SK-N-SH (cell line): ENCODE measurements at regions not wholly inside any gene's neighbourhood (a gene's known extent, or its start where the extent isn't known, plus 50 kb on each side); places are given as distances from the start of the nearest gene placed in this dataset.

Experiments used
- CTCF ChIA-PET: fragments of 300-600, 350-600 bp; formaldehyde crosslinking; extraction: SDS; loops from one replicate; lab custom pipeline; 2021; lab: Yijun Ruan, JAX
- POLR2A ChIA-PET: fragments of 350-600 bp; sonication (Branson Sonifier 250); formaldehyde crosslinking; extraction: SDS; loops from one replicate; lab custom pipeline; 2020; ENCODE audit warnings: antibody characterized with exemption, inconsistent platforms; lab: Yijun Ruan, JAX
- DNase-seq: peaks from one replicate; pipeline ENCODE4 v3.0.0; 2012
- H2AFZ ChIP-seq: fragments of 200-600 bp; sonication (generic); 2 replicates; pipeline ENCODE4 v1.8.1; 2016; ENCODE audit warnings: antibody characterized with exemption, mild to moderate bottlenecking, low read depth
- H3F3A ChIP-seq: fragments of 200-600 bp; sonication (generic); replicated peaks from 2 replicates; pipeline ENCODE3; 2016; ENCODE audit warnings: antibody characterized with exemption, mild to moderate bottlenecking; ENCODE audit not compliant: insufficient read depth
- H3K27ac ChIP-seq, 2 experiments: fragments of 200-500 bp in 1 of 2; fragments of 200-600 bp in 1 of 2; sonication (Bioruptor generic) in 1 of 2; sonication (generic), shearing (Covaris generic) in 1 of 2; 2 replicates each; pipeline versions ENCODE4 v1.5.1 to v1.6.1; 2014 to 2016; ENCODE audit warnings: low read depth in 2 of 2, inconsistent platforms in 1 of 2, low read length in 1 of 2, mild to moderate bottlenecking in 1 of 2, mixed read lengths in 1 of 2
- H3K27me3 ChIP-seq: fragments of 200-600 bp; sonication (generic), shearing (Covaris generic); 2 replicates; pipeline ENCODE4 v1.6.1; 2016; ENCODE audit warnings: mixed run types; ENCODE audit not compliant: insufficient read depth
- H3K36me3 ChIP-seq, 2 experiments: fragments of 200-500 bp in 1 of 2; fragments of 200-600 bp in 1 of 2; sonication (Bioruptor generic) in 1 of 2; sonication (generic) in 1 of 2; replicated peaks in 1 of 2; 2 replicates each; pipeline versions ENCODE3 to v1.5.1; 2014 to 2016; ENCODE audit warnings: low read length in 1 of 2, mild to moderate bottlenecking in 1 of 2; ENCODE audit not compliant: insufficient read depth in 2 of 2, control insufficient read depth in 1 of 2
- H3K4me1 ChIP-seq, 2 experiments: fragments of 200-500 bp in 1 of 2; fragments of 200-600 bp in 1 of 2; sonication (Bioruptor generic) in 1 of 2; sonication (generic), shearing (Covaris generic) in 1 of 2; 2 replicates each; pipeline versions ENCODE4 v1.5.1 to v1.6.1; 2014 to 2016; ENCODE audit warnings: low read depth in 1 of 2, low read length in 1 of 2, mixed run types in 1 of 2; ENCODE audit not compliant: insufficient read depth in 2 of 2, control insufficient read depth in 1 of 2
- H3K4me2 ChIP-seq: fragments of 200-600 bp; sonication (generic), shearing (Covaris generic); 2 replicates; pipeline ENCODE4 v1.6.1; 2017; ENCODE audit warnings: mixed run types
- H3K4me3 ChIP-seq, 2 experiments: fragments of 200-500 bp in 1 of 2; fragments of 200-600 bp in 1 of 2; sonication (Bioruptor generic) in 1 of 2; sonication (generic), shearing (Covaris generic) in 1 of 2; 2 replicates each; pipeline versions ENCODE4 v1.5.1 to v1.8.1; 2014 to 2016; ENCODE audit warnings: low read depth in 2 of 2, inconsistent platforms in 1 of 2, low read length in 1 of 2, mild to moderate bottlenecking in 1 of 2, mixed read lengths in 1 of 2, moderate library complexity in 1 of 2
- H3K79me2 ChIP-seq: fragments of 200-600 bp; sonication (generic); 2 replicates; pipeline ENCODE4 v1.8.1; 2017; ENCODE audit warnings: mild to moderate bottlenecking; ENCODE audit not compliant: insufficient read depth
- H3K9ac ChIP-seq: fragments of 200-600 bp; sonication (generic); 2 replicates; pipeline ENCODE4 v1.6.1; 2017; ENCODE audit warnings: mixed run types
- H3K9me2 ChIP-seq: fragments of 200-600 bp; sonication (generic); 2 replicates; pipeline ENCODE4 v1.6.1; 2017; ENCODE audit warnings: mixed run types
- H3K9me3 ChIP-seq: fragments of 200-600 bp; sonication (generic); 2 replicates; pipeline ENCODE4 v1.6.1; 2017; ENCODE audit warnings: mixed run types, mild to moderate bottlenecking, moderate library complexity
- H4K20me1 ChIP-seq: fragments of 200-600 bp; sonication (generic); 2 replicates; pipeline ENCODE4 v1.6.1; 2017; ENCODE audit warnings: mild to moderate bottlenecking, mixed run types; ENCODE audit not compliant: insufficient read depth
- CHD2 ChIP-seq: fragments of 150-350 bp; IDR thresholded peaks from 2 replicates; pipeline ENCODE4 v1.6.1; 2018; ENCODE audit warnings: low read length; ENCODE audit not compliant: partially characterized antibody
- ELF1 ChIP-seq: IDR thresholded peaks from 2 replicates; pipeline ENCODE4 v1.4.0; 2012
- EP300 ChIP-seq, 2 experiments: IDR thresholded peaks; 2 replicates each; pipeline versions ENCODE4 v1.4.0 to v1.6.1; 2012; ENCODE audit warnings: borderline replicate concordance in 1 of 2, low read depth in 1 of 2, low read length in 1 of 2
- EZH2phosphoT487 ChIP-seq: fragments of 200-600 bp; sonication (generic); IDR thresholded peaks from 2 replicates; pipeline ENCODE4 v1.6.1; 2017; ENCODE audit warnings: low read depth, mixed run types, mild to moderate bottlenecking, antibody characterized with exemption, moderate library complexity, borderline replicate concordance
- FOXJ3 ChIP-seq: sonication (generic); formaldehyde crosslinking; IDR thresholded peaks from 2 replicates; pipeline ENCODE4 v1.5.1; 2020; ENCODE audit warnings: mild to moderate bottlenecking, missing genetic modification reagents
- GABPA ChIP-seq: IDR thresholded peaks from 2 replicates; pipeline ENCODE4 v1.4.0; 2012; ENCODE audit warnings: low read depth, mild to moderate bottlenecking
- GATA2 ChIP-seq: sonication (generic); formaldehyde crosslinking; IDR thresholded peaks from 2 replicates; pipeline ENCODE4 v1.5.0; 2020; ENCODE audit warnings: mild to moderate bottlenecking, missing genetic modification reagents
- IRF3 ChIP-seq: fragments of 150-350 bp; IDR thresholded peaks from 2 replicates; pipeline ENCODE4 v1.6.1; 2016; ENCODE audit warnings: mild to moderate bottlenecking, low read depth, low read length
- JUND ChIP-seq: IDR thresholded peaks from 2 replicates; pipeline ENCODE4 v1.4.0; 2012
- MAX ChIP-seq: IDR thresholded peaks from 2 replicates; pipeline ENCODE4 v1.4.0; 2012; ENCODE audit warnings: low read depth
- MEF2A ChIP-seq: IDR thresholded peaks from 2 replicates; pipeline ENCODE4 v1.4.0; 2012; ENCODE audit warnings: low read depth, borderline replicate concordance
- MXI1 ChIP-seq: IDR thresholded peaks from 2 replicates; pipeline ENCODE4 v1.6.1; 2012; ENCODE audit warnings: mild to moderate bottlenecking, low read depth, low read length, improper control_type of control experiment
- POLR2AphosphoS5 ChIP-seq: IDR thresholded peaks from 2 replicates; pipeline ENCODE4 v1.6.1; 2012; ENCODE audit warnings: low read depth, low read length
- RAD21 ChIP-seq: IDR thresholded peaks from 2 replicates; pipeline ENCODE4 v1.6.1; 2012; ENCODE audit warnings: mild to moderate bottlenecking, low read length
- RCOR1 ChIP-seq: fragments of 150-350 bp; IDR thresholded peaks from 2 replicates; pipeline ENCODE4 v1.6.1; 2017; ENCODE audit warnings: antibody characterized with exemption, low read length
- SIN3A ChIP-seq: IDR thresholded peaks from 2 replicates; pipeline ENCODE4 v1.6.1; 2012; ENCODE audit warnings: low read depth, mild to moderate bottlenecking, low read length, moderate library complexity, borderline replicate concordance
- TAF1 ChIP-seq: IDR thresholded peaks from 2 replicates; pipeline ENCODE4 v1.6.1; 2012; ENCODE audit warnings: low read depth, mild to moderate bottlenecking, low read length, moderate library complexity, borderline replicate concordance
- TEAD4 ChIP-seq: IDR thresholded peaks from 2 replicates; pipeline ENCODE4 v1.4.0; 2012; ENCODE audit warnings: mild to moderate bottlenecking, borderline replicate concordance; ENCODE audit not compliant: insufficient read depth
- YY1 ChIP-seq: IDR thresholded peaks from 2 replicates; pipeline ENCODE4 v1.4.0; 2012; ENCODE audit warnings: low read depth, mild to moderate bottlenecking
- ZBTB33 ChIP-seq: IDR thresholded peaks from 2 replicates; pipeline ENCODE4 v1.4.0; 2012; ENCODE audit warnings: low read depth, borderline replicate concordance
- WGBS: methylation state at CpG from one replicate; pipeline ENCODE4 v1.1.6; 2017; ENCODE audit warnings: low lambda C conversion rate; 5-methylcytosine and 5-hydroxymethylcytosine counted together
- TF ChIP-seq, protein P1 (sequence below): fragments of 200-600 bp; sonication (generic); IDR thresholded peaks from 2 replicates; pipeline ENCODE4 v1.6.1; 2017; ENCODE audit warnings: antibody characterized with exemption, mild to moderate bottlenecking, moderate library complexity

DNA sequence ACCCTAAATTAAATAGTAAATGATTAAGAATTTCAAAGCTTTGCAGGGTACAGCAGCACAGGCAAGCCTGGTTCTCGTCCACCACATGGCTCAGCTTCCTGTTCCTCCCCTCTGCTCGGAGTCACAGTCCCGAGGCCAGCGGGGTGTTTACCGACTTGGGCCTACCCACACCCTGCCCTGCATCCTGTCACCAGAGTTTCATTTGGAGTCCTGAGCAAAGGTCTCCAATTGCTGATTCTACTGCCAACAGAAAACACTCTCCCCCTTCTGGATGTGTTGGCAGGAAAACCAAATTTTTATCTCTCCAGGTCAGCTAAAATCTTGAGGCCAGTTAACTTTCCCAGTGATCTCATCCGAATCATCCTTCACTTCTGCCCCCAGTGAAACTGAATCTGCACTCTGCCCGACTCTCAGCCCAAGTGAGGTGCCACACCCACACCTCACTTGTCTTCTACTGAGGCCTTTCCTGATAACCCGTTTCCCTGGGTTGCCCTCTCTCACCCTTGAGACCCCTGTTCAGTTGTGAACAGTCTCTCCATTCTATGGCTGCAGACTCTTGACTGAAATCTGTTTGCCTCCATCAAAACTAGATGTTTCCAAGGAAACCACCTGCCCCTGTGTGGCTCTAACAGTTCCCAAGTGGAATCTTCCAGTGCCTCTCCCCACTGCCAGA is 71.2 kb downstream of the VCPKMT start (continued):
- TF ChIP-seq POLR2AphosphoS5 (peak; percentile 46; the same call in 1 of the 2 replicates), ZBTB33 (no peak; the same call in 1 of the 2 replicates), SIN3A (peak; percentile 84; the same call in 1 of the 2 replicates), GATA2 (CRISPR knock-in tag) (no peak), IRF3 (no peak), RAD21 (no peak), EP300 (IDR thresholded peaks at IDR 0.05; ENCODE audit: borderline replicate concordance in 1 of 2, low read depth in 1 of 2, low read length in 1 of 2) (peak in 1 of 2 experiments; percentile 76; a peak in 2 of 4 replicates), MAX (peak; percentile 97), TEAD4 (0 out of 2 replicates have a peak, but pooled peaks have one; percentile 8), JUND (no peak; the same call in 1 of the 2 replicates), ELF1 (no peak), MEF2A (no peak; the same call in 1 of the 2 replicates), MXI1 (no peak), RCOR1 (no peak), TAF1 (peak; percentile 55; the same call in 1 of the 2 replicates)

- ChIA-PET CTCF (interaction anchor here (0.8 to 1.2 kb wide), 2 partner anchors 22 to 45 kb away, joined by 3 to 5 read pairs; no protein-coding TSS in a partner anchor), POLR2A (no interaction called here)
- Histone ChIP-seq H3K9me3 (no peaks in the 10 kb centered on the region), H3K4me3 (no peak overlapping the region), H2AFZ (peak overlapping the region; percentile 50; the same call in 1 of the 2 replicates), H3K36me3 (no peaks in the 10 kb centered on the region), H3K4me1 (peaks cover 4 to 15% of the 10 kb centered on the region in 2 experiments; a peak in 3 of 4 replicates), H3K9me2 (no peaks in the 10 kb centered on the region), H4K20me1 (no peaks in the 10 kb centered on the region), H3K27me3 (no peaks in the 10 kb centered on the region), H3K9ac (no peak overlapping the region), H3K79me2 (no peaks in the 10 kb centered on the region), H3F3A (peaks cover 17% of the 10 kb centered on the region), H3K27ac (peak overlapping the region; percentile 71 to 81; a peak in 2 of 4 replicates), H3K4me2 (no peak overlapping the region)
- TF ChIP-seq EZH2phosphoT487 (no peak), ELF1 (no peak), MAX (no peak), YY1 (no peak), IRF3 (no peak), CHD2 (no peak), TEAD4 (no peak), FOXJ3 (CRISPR knock-in tag) (no peak), GABPA (no peak)
- TF ChIP-seq, protein P1, sequence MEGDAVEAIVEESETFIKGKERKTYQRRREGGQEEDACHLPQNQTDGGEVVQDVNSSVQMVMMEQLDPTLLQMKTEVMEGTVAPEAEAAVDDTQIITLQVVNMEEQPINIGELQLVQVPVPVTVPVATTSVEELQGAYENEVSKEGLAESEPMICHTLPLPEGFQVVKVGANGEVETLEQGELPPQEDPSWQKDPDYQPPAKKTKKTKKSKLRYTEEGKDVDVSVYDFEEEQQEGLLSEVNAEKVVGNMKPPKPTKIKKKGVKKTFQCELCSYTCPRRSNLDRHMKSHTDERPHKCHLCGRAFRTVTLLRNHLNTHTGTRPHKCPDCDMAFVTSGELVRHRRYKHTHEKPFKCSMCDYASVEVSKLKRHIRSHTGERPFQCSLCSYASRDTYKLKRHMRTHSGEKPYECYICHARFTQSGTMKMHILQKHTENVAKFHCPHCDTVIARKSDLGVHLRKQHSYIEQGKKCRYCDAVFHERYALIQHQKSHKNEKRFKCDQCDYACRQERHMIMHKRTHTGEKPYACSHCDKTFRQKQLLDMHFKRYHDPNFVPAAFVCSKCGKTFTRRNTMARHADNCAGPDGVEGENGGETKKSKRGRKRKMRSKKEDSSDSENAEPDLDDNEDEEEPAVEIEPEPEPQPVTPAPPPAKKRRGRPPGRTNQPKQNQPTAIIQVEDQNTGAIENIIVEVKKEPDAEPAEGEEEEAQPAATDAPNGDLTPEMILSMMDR: no peak
- 86% methylated on average over 2 of the region's 2 CpGs for WGBS
- no peak for DNase-seq
These were observed 70.5 kb downstream of the VCPKMT start for GRCh38 chr14:50045837-50046236.
